GM12865 (cell line): ENCODE measurements at regions not wholly inside any gene's neighbourhood (a gene's known extent, or its start where the extent isn't known, plus 50 kb on each side); places are given as distances from the start of the nearest gene placed in this dataset.
"Not testable (repeated sequence)": the region's sequence is repeated elsewhere in the genome, so short reads cannot be mapped to it uniquely, and the experiment has no call there.

ENCODE experiments used
- DNase-seq: peaks from one replicate; pipeline ENCODE4 v3.0.0; 2010; ENCODE audit warnings: low read depth
- H3K4me3 ChIP-seq: 2 replicates; pipeline ENCODE4 v1.5.1; 2011; ENCODE audit warnings: mild to moderate bottlenecking, low read depth, low read length, control low read depth
- CTCF ChIP-seq: IDR thresholded peaks from 2 replicates; pipeline ENCODE4 v1.5.1; 2011; ENCODE audit warnings: low read length, control low read depth, low read depth, inconsistent platforms; ENCODE audit not compliant: insufficient read depth; ENCODE audit errors: missing control alignments

- no peak for DNase-seq
- H3K4me3 ChIP-seq = no peak overlapping the region
- TF ChIP-seq CTCF = no peak
These were observed 136.8 kb upstream of the PRKD1 start for GRCh38 chr14:30064454-30064853.

DNA sequence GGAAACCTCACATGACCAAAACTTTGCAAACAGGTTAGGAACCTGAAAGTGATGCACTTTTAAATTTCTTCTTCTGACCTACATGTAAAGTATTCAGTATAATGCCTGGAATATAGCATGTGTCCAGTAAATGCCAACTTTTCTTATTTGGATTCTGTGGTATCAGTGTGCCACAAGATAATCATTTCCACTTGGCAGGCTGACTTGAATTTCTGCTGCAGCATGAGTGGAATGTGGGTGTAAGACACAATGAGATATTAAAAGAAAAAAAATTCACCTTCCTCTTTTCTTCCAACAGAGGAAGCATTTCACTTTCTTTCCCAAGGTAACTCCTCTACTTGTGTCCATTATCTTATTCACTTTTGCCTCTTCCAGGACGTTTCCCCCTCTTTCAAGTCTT, 141.9 kb upstream of the PRKD1 start:
- no peak for DNase-seq
- TF ChIP-seq CTCF = no peak
- no peak overlapping the region for H3K4me3 ChIP-seq

DNA sequence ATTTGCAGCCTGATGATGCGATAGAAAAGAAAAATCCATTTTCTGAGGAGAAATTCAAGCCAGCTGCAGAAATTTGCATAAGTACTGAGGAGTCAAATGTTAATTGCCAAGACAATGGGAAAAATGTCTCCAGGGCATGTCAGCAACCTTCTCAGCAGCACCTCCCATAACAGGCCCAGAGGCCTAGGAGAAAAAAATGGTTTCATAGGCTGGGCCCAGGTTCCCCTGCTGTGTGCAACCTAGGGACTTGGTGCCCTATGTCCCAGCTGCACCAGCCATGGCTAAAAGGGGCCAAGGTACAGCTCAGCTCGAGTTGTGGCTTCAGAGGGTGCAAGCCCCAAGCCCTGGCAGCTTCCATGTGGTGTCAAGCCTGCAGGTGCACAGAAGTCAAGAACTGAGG, 144.8 kb upstream of the PRKD1 start:
- not testable (repeated sequence) for H3K4me3 ChIP-seq, DNase-seq

GRCh38 chr14:30077946-30078345, 150.3 kb upstream of the PRKD1 start:
- DNase-seq = no peak
- no peak overlapping the region for H3K4me3 ChIP-seq
- TF ChIP-seq CTCF = no peak

GRCh38 chr14:30078811-30079402, 151.3 kb upstream of the PRKD1 start:
- DNase-seq = no peak
- H3K4me3 ChIP-seq = no peak overlapping the region
- TF ChIP-seq CTCF = no peak

- DNase-seq = no peak
- no peak overlapping the region for H3K4me3 ChIP-seq
- TF ChIP-seq CTCF = no peak
These were observed 154.8 kb upstream of the PRKD1 start for GRCh38 chr14:30082486-30082885.

DNA sequence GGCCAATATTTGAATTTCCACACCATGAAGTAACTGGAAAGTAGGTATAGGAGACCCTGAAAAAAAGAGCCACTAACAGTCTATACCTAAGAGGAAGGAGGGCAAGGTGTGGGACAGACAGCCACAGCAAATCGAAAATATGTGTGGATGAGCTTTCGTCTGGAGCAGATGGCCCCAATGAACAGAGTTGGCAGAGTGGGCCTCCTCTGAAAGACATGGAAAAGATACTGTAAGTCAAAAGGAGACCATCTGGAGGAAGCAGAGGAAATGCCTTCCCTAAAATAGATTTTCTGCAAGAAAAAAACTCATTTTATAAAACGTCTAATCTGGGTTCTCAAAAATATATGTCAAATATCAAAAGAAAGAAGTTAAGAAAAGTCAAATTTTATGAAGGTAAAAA, 157.2 kb upstream of the PRKD1 start:
- no peak for DNase-seq
- TF ChIP-seq CTCF = no peak
- no peak overlapping the region for H3K4me3 ChIP-seq

DNA sequence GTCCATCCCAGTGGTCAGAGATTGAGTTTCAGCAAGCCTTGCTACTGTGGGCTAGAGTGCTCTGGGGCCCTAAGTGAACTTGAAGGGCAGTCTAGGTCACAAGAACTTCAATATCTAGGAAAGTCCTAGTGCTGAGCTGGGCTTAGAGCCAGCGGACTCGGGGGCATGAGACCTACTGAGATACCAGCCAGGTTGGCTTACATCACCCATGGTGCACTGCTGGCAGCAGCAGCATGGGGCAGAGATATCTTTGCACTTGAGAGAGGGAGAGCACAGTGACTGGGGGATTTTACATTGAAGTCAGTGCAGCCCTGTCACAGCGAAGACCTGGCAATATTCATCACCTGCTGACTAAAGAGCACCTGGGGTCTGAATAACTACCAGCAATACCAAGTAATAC, 158.3 kb upstream of the PRKD1 start:
- DNase-seq = no peak
- H3K4me3 ChIP-seq = no peak overlapping the region
- no peak for TF ChIP-seq CTCF
